Naive B cell (primary cell): ENCODE measurements at regions not wholly inside any gene's neighbourhood (a gene's known extent, or its start where the extent isn't known, plus 50 kb on each side); places are given as distances from the start of the nearest gene placed in this dataset.

ENCODE experiments used
- ATAC-seq, 2 donors: fragments of 150-1000 bp; cut with Tn5 transposase; 2 replicates each; pipeline ENCODE4 v1.10.0; 2021; ENCODE audit warnings: low read depth in 2 of 2, mild to moderate bottlenecking in 2 of 2, moderate library complexity in 2 of 2
- DNase-seq: peaks from one replicate; pipeline ENCODE4 v3.0.0; 2022
- H3K27ac Mint-ChIP-seq, 6 donors: one replicate each; pipeline ENCODE4 v1.8.0; 2020 to 2022; ENCODE audit warnings: mild to moderate bottlenecking in 6 of 6, mixed read lengths in 6 of 6, moderate library complexity in 5 of 6, inconsistent platforms in 2 of 6
- H3K27me3 Mint-ChIP-seq, 3 donors: one replicate each; pipeline ENCODE4 v1.8.0; 2021 to 2022; ENCODE audit warnings: mixed read lengths in 3 of 3, mild to moderate bottlenecking in 1 of 3
- H3K36me3 Mint-ChIP-seq, 2 donors: one replicate each; pipeline ENCODE4 v1.8.0; 2020 to 2022; ENCODE audit warnings: mixed read lengths in 2 of 2, inconsistent platforms in 1 of 2, mild to moderate bottlenecking in 1 of 2
- H3K4me1 Mint-ChIP-seq, 3 donors: one replicate each; pipeline ENCODE4 v1.8.0; 2020 to 2022; ENCODE audit warnings: mixed read lengths in 3 of 3, inconsistent platforms in 1 of 3, mild to moderate bottlenecking in 1 of 3, moderate library complexity in 1 of 3
- H3K4me3 Mint-ChIP-seq, 8 donors: one replicate each; pipeline ENCODE4 v1.8.0; 2020 to 2022; ENCODE audit warnings: mild to moderate bottlenecking in 8 of 8, mixed read lengths in 8 of 8, moderate library complexity in 8 of 8, inconsistent platforms in 2 of 8
- H3K9me3 Mint-ChIP-seq, 7 donors: one replicate each; pipeline ENCODE4 v1.8.0; 2020 to 2022; ENCODE audit warnings: mixed read lengths in 7 of 7, mild to moderate bottlenecking in 5 of 7, inconsistent platforms in 2 of 7, moderate library complexity in 1 of 7

DNA sequence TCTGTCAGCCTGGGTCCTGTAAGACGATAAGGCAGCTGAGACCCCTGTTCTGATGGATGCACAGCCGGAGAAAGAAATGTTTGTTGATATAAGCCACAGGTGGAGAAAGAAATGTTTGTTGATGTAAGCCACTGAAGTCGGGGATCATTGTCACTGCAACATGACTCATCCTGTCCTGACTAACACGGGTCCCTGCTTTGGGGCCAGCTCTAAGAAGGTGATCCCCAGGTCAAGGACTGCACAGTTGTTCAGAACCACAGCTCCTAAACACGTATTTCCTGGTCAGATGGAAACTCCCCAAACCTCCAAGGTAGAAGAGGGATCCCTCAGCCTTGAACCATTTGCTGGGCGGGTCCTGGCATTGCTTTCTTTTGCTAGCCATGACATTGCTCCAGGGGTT is 86.4 kb upstream of the IGSF21 start:
- no peak overlapping the region for H3K27ac Mint-ChIP-seq
- peaks cover 33 to 37% (median 35%) of the 10 kb centered on the region in 3 donors for H3K27me3 Mint-ChIP-seq
- peaks cover 5 to 10% (median 7%) of the 10 kb centered on the region in 3 donors for H3K4me1 Mint-ChIP-seq
- H3K36me3 Mint-ChIP-seq: no peaks in the 10 kb centered on the region
- H3K4me3 Mint-ChIP-seq: no peak overlapping the region
- DNase-seq (no peak), ATAC-seq (no peak)
- peaks cover 0 to 3% (median 0%) of the 10 kb centered on the region in 7 donors for H3K9me3 Mint-ChIP-seq

GRCh38 chr1:18032172-18032859 is 75.3 kb upstream of the IGSF21 start:
- ATAC-seq (no peak), DNase-seq (no peak)
- H3K27ac Mint-ChIP-seq: no peak overlapping the region
- no peaks in the 10 kb centered on the region for H3K36me3 Mint-ChIP-seq
- H3K4me1 Mint-ChIP-seq: peaks cover under 1 to 15% (median 9%) of the 10 kb centered on the region in 3 donors
- H3K27me3 Mint-ChIP-seq: peaks cover 31 to 54% (median 38%) of the 10 kb centered on the region in 3 donors
- no peaks in the 10 kb centered on the region for H3K9me3 Mint-ChIP-seq
- H3K4me3 Mint-ChIP-seq: no peak overlapping the region

- DNase-seq: no peak
- H3K27ac Mint-ChIP-seq: no peak overlapping the region
- H3K27me3 Mint-ChIP-seq: peaks cover 17 to 33% (median 25%) of the 10 kb centered on the region in 3 donors
- H3K9me3 Mint-ChIP-seq: peaks cover 0 to 5% (median 0%) of the 10 kb centered on the region in 7 donors
- H3K36me3 Mint-ChIP-seq: no peaks in the 10 kb centered on the region
- no peak for ATAC-seq
- peaks cover 14 to 30% (median 26%) of the 10 kb centered on the region in 3 donors for H3K4me1 Mint-ChIP-seq
- H3K4me3 Mint-ChIP-seq: no peak overlapping the region
Observed at GRCh38 chr1:18035145-18035544, 72.5 kb upstream of the IGSF21 start.

DNA sequence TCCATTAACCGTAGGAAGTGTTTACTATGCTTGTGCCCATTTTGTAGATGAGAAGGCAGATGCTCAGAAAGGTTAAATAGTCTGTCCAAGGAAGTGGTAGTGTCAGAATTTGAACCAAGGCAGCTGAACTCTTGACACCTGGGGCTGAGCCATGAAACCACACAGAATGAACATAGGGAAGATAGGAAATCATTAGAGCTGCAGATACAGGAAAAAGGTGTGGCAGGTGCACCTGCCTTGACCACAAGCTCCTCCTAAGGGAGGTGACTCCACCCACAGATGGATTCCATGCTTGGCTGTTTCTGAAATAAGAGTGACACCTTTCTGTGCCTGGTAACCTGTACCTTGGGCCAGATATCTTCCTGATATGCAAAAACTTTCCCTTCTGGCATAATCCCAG is 69.9 kb upstream of the IGSF21 start:
- H3K4me3 Mint-ChIP-seq: no peak overlapping the region
- no peaks in the 10 kb centered on the region for H3K36me3 Mint-ChIP-seq
- no peak overlapping the region for H3K27ac Mint-ChIP-seq
- H3K4me1 Mint-ChIP-seq: peaks cover 29 to 47% (median 40%) of the 10 kb centered on the region in 3 donors
- peaks cover 0 to 5% (median 0%) of the 10 kb centered on the region in 7 donors for H3K9me3 Mint-ChIP-seq
- H3K27me3 Mint-ChIP-seq: peaks cover 6 to 11% (median 10%) of the 10 kb centered on the region in 3 donors
- no peak for ATAC-seq
- DNase-seq: no peak

GRCh38 chr1:18038051-18038450 is 69.5 kb upstream of the IGSF21 start:
- peak overlapping the region in 2 of 8 donors; percentile 5 to 15 for H3K4me3 Mint-ChIP-seq
- DNase-seq: no peak
- no peak for ATAC-seq
- H3K9me3 Mint-ChIP-seq: peaks cover 0 to 5% (median 0%) of the 10 kb centered on the region in 7 donors
- no peak overlapping the region for H3K27ac Mint-ChIP-seq
- peaks cover 2 to 7% (median 7%) of the 10 kb centered on the region in 3 donors for H3K27me3 Mint-ChIP-seq
- H3K36me3 Mint-ChIP-seq: no peaks in the 10 kb centered on the region
- H3K4me1 Mint-ChIP-seq: peaks cover 29 to 47% (median 40%) of the 10 kb centered on the region in 3 donors

DNA sequence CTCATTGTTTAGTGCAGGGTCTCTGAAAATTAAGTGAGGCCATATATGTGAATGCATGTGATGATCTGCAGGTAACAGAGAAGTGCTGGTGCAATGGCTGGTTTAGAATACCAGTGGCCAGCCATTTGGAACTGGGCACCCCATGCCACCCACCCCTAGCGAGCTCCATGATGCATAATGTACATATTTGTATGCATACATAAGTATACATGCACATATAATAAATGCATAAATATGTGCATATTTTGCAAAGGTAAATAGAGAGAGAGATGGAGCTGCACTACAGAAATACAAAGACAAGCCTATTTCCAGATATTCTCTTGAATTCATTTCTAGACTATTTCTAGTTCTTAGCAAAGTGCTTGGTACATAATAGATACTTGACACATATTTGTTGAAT is 68.5 kb upstream of the IGSF21 start:
- ATAC-seq: no peak
- DNase-seq: no peak
- no peaks in the 10 kb centered on the region for H3K36me3 Mint-ChIP-seq
- no peak overlapping the region for H3K27ac Mint-ChIP-seq
- H3K27me3 Mint-ChIP-seq: peaks cover 5 to 11% (median 10%) of the 10 kb centered on the region in 3 donors
- H3K4me3 Mint-ChIP-seq: no peak overlapping the region
- peaks cover 33 to 52% (median 40%) of the 10 kb centered on the region in 3 donors for H3K4me1 Mint-ChIP-seq
- peaks cover 0 to 5% (median 0%) of the 10 kb centered on the region in 7 donors for H3K9me3 Mint-ChIP-seq

- peaks cover 33 to 42% (median 36%) of the 10 kb centered on the region in 3 donors for H3K4me1 Mint-ChIP-seq
- H3K27ac Mint-ChIP-seq: peak overlapping the region in 1 of 6 donors; percentile 41
- H3K27me3 Mint-ChIP-seq: peaks cover 5 to 17% (median 15%) of the 10 kb centered on the region in 3 donors
- no peaks in the 10 kb centered on the region for H3K36me3 Mint-ChIP-seq
- peaks cover 0 to 5% (median 0%) of the 10 kb centered on the region in 7 donors for H3K9me3 Mint-ChIP-seq
- DNase-seq (peak; percentile 39), ATAC-seq (peak; percentile 82 to 97)
- H3K4me3 Mint-ChIP-seq: peak overlapping the region in 1 of 8 donors; percentile 63
Observed at GRCh38 chr1:18041102-18041501, 66.5 kb upstream of the IGSF21 start.

GRCh38 chr1:18041685-18042355 is 65.8 kb upstream of the IGSF21 start:
- no peak for DNase-seq
- no peak for ATAC-seq
- Mint-ChIP-seq H3K9me3 (peaks cover 0 to 5% (median 0%) of the 10 kb centered on the region in 7 donors), H3K27me3 (peaks cover 6 to 22% (median 21%) of the 10 kb centered on the region in 3 donors), H3K36me3 (no peaks in the 10 kb centered on the region), H3K4me1 (peaks cover 32 to 41% (median 33%) of the 10 kb centered on the region in 3 donors), H3K27ac (no peak overlapping the region), H3K4me3 (peak overlapping the region in 2 of 8 donors; percentile 44 to 63)

- Mint-ChIP-seq H3K27me3 (peaks cover 11 to 26% (median 25%) of the 10 kb centered on the region in 3 donors), H3K4me3 (peak overlapping the region in 1 of 8 donors; percentile 41), H3K4me1 (peaks cover 18 to 22% (median 19%) of the 10 kb centered on the region in 3 donors), H3K9me3 (peaks cover 0 to 5% (median 2%) of the 10 kb centered on the region in 7 donors), H3K27ac (no peak overlapping the region), H3K36me3 (no peaks in the 10 kb centered on the region)
- no peak for ATAC-seq
- DNase-seq: no peak
Observed at GRCh38 chr1:18043871-18044270, 63.7 kb upstream of the IGSF21 start.

GRCh38 chr1:18045203-18045602 is 62.4 kb upstream of the IGSF21 start:
- H3K9me3 Mint-ChIP-seq: peaks cover 0 to 10% (median 2%) of the 10 kb centered on the region in 7 donors
- H3K36me3 Mint-ChIP-seq: no peaks in the 10 kb centered on the region
- H3K27ac Mint-ChIP-seq: no peak overlapping the region
- no peak for DNase-seq
- H3K4me1 Mint-ChIP-seq: peaks cover 14 to 24% (median 19%) of the 10 kb centered on the region in 3 donors
- peaks cover 14 to 26% (median 25%) of the 10 kb centered on the region in 3 donors for H3K27me3 Mint-ChIP-seq
- no peak overlapping the region for H3K4me3 Mint-ChIP-seq
- no peak for ATAC-seq

DNA sequence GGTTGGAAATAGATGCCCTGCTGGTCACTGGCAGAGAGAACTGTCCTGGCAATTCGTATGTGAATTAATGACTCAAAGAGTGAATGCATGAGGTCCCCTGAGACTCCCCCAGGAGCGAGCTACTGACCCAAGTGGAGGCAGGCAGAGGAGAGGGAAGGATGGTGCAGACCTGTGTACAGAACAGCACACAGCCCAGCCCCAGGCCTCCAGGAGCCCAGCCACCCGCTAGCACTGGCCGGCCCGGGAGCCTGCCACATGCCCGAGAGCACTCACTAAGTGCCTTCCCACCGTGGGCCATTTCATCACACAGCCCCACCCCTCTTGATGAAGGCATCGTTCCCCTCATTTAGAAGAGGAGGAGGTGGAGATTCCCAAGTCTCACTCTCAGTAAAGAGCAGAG is 62.0 kb upstream of the IGSF21 start:
- ATAC-seq (no peak), DNase-seq (no peak)
- Mint-ChIP-seq H3K36me3 (no peaks in the 10 kb centered on the region), H3K4me3 (no peak overlapping the region), H3K27me3 (peaks cover 14 to 26% (median 25%) of the 10 kb centered on the region in 3 donors), H3K27ac (no peak overlapping the region), H3K9me3 (peaks cover 0 to 10% (median 2%) of the 10 kb centered on the region in 7 donors), H3K4me1 (peaks cover 14 to 21% (median 19%) of the 10 kb centered on the region in 3 donors)

GRCh38 chr1:18047122-18047521 is 60.5 kb upstream of the IGSF21 start:
- H3K9me3 Mint-ChIP-seq: peaks cover 0 to 8% (median 2%) of the 10 kb centered on the region in 7 donors
- H3K4me1 Mint-ChIP-seq: peaks cover 0 to 7% (median 4%) of the 10 kb centered on the region in 3 donors
- H3K36me3 Mint-ChIP-seq: no peaks in the 10 kb centered on the region
- H3K27me3 Mint-ChIP-seq: peaks cover 14 to 26% (median 25%) of the 10 kb centered on the region in 3 donors
- no peak for DNase-seq
- peak overlapping the region in 1 of 6 donors; percentile 47 for H3K27ac Mint-ChIP-seq
- no peak overlapping the region for H3K4me3 Mint-ChIP-seq
- no peak for ATAC-seq

GRCh38 chr1:18049228-18049627 is 58.4 kb upstream of the IGSF21 start:
- peaks cover 0 to 2% (median 0%) of the 10 kb centered on the region in 3 donors for H3K4me1 Mint-ChIP-seq
- no peak overlapping the region for H3K4me3 Mint-ChIP-seq
- peaks cover 9 to 18% (median 15%) of the 10 kb centered on the region in 3 donors for H3K27me3 Mint-ChIP-seq
- peaks cover 0 to 8% (median 2%) of the 10 kb centered on the region in 7 donors for H3K9me3 Mint-ChIP-seq
- H3K27ac Mint-ChIP-seq: peak overlapping the region in 1 of 6 donors; percentile 84
- H3K36me3 Mint-ChIP-seq: no peaks in the 10 kb centered on the region
- no peak for DNase-seq
- no peak for ATAC-seq
